IMR-90 (cell line): ENCODE measurements at regions not wholly inside any gene's neighbourhood (a gene's known extent, or its start where the extent isn't known, plus 50 kb on each side); places are given as distances from the start of the nearest gene placed in this dataset.

Experiments
- MXI1 ChIP-seq: IDR thresholded peaks from 2 replicates; pipeline ENCODE4 v1.6.1; 2012; ENCODE audit warnings: low read depth, mild to moderate bottlenecking, low read length, moderate library complexity, borderline replicate concordance
- POLR2A ChIP-seq: IDR thresholded peaks from 2 replicates; pipeline ENCODE4 v1.6.1; 2012; ENCODE audit warnings: mild to moderate bottlenecking, low read depth, low read length
- RCOR1 ChIP-seq: IDR thresholded peaks from 2 replicates; pipeline ENCODE4 v1.6.1; 2012; ENCODE audit warnings: mild to moderate bottlenecking, low read length, improper control_type of control experiment; ENCODE audit not compliant: insufficient replicate concordance
- TF ChIP-seq, protein P1 (sequence below): conservative IDR thresholded peaks from 2 replicates; pipeline ENCODE4 v1.5.1; 2012; ENCODE audit warnings: mild to moderate bottlenecking, low read depth, low read length, improper control_type of control experiment
- TF ChIP-seq, protein P2 (sequence below): fragments of 150-350 bp; IDR thresholded peaks from 2 replicates; pipeline ENCODE4 v1.6.1; 2017; ENCODE audit warnings: mild to moderate bottlenecking, antibody characterized with exemption, low read length, low read depth

DNA sequence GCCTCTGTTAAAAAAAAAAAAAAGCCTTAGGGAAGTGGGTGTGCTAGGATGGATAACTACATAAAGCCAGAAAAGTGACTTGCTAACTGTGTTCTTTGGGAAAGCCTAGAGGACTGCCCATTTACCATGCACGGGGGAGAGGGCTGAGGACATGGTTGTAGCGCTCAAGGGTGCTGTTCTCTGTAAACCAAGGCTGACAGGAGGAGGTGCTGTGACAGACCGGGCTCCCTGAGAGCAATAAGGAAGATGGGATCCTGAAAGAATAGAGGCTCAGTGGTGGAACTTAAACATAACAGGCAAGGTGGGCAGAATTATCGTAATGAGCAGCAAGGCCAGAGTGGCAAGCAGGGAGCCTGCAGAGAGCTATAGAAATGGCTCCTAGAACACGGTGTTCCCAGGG, 98.5 kb upstream of the DISP3 start:
- TF ChIP-seq, protein P1, sequence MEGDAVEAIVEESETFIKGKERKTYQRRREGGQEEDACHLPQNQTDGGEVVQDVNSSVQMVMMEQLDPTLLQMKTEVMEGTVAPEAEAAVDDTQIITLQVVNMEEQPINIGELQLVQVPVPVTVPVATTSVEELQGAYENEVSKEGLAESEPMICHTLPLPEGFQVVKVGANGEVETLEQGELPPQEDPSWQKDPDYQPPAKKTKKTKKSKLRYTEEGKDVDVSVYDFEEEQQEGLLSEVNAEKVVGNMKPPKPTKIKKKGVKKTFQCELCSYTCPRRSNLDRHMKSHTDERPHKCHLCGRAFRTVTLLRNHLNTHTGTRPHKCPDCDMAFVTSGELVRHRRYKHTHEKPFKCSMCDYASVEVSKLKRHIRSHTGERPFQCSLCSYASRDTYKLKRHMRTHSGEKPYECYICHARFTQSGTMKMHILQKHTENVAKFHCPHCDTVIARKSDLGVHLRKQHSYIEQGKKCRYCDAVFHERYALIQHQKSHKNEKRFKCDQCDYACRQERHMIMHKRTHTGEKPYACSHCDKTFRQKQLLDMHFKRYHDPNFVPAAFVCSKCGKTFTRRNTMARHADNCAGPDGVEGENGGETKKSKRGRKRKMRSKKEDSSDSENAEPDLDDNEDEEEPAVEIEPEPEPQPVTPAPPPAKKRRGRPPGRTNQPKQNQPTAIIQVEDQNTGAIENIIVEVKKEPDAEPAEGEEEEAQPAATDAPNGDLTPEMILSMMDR, result no peak
- TF ChIP-seq POLR2A (no peak), RCOR1 (no peak), MXI1 (no peak)
- TF ChIP-seq, protein P2, sequence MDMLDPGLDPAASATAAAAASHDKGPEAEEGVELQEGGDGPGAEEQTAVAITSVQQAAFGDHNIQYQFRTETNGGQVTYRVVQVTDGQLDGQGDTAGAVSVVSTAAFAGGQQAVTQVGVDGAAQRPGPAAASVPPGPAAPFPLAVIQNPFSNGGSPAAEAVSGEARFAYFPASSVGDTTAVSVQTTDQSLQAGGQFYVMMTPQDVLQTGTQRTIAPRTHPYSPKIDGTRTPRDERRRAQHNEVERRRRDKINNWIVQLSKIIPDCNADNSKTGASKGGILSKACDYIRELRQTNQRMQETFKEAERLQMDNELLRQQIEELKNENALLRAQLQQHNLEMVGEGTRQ, result no peak
